Chondrocyte (in vitro differentiated cells): ENCODE measurements at regions not wholly inside any gene's neighbourhood (a gene's known extent, or its start where the extent isn't known, plus 50 kb on each side); places are given as distances from the start of the nearest gene placed in this dataset.
"Not testable (repeated sequence)": the region's sequence is repeated elsewhere in the genome, so short reads cannot be mapped to it uniquely, and the experiment has no call there.

ENCODE experiments used
- DNase-seq: peaks from one replicate; pipeline ENCODE4 v3.0.0; 2021; ENCODE audit warnings: mixed read lengths, low spot score
- H3K27ac Mint-ChIP-seq: one replicate; pipeline ENCODE4 v1.8.0; 2021; ENCODE audit warnings: mild to moderate bottlenecking, moderate library complexity, mixed read lengths; ENCODE audit not compliant: unreplicated experiment
- H3K27me3 Mint-ChIP-seq: 2 replicates; pipeline ENCODE4 v1.8.0; 2021; ENCODE audit warnings: low read depth, mixed read lengths
- H3K36me3 Mint-ChIP-seq: 2 replicates; pipeline ENCODE4 v1.8.0; 2021; ENCODE audit warnings: low read depth, mixed read lengths
- H3K4me1 Mint-ChIP-seq: 2 replicates; pipeline ENCODE4 v1.8.0; 2021; ENCODE audit warnings: low read depth, mild to moderate bottlenecking, mixed read lengths
- H3K4me3 Mint-ChIP-seq: one replicate; pipeline ENCODE4 v1.8.0; 2021; ENCODE audit warnings: mild to moderate bottlenecking, moderate library complexity, mixed read lengths; ENCODE audit not compliant: unreplicated experiment
- H3K9me3 Mint-ChIP-seq: 2 replicates; pipeline ENCODE4 v1.8.0; 2021; ENCODE audit warnings: low read depth, mixed read lengths
- CTCF ChIP-seq: fragments of 200-600 bp; sonication (generic); IDR thresholded peaks from 2 replicates; pipeline ENCODE4 v1.5.0; 2021; ENCODE audit warnings: antibody characterized with exemption, mild to moderate bottlenecking, moderate library complexity

- Mint-ChIP-seq H3K27me3 (peaks cover 6% of the 10 kb centered on the region), H3K27ac (no peak overlapping the region), H3K36me3 (no peaks in the 10 kb centered on the region), H3K4me3 (no peak overlapping the region), H3K9me3 (no peaks in the 10 kb centered on the region), H3K4me1 (no peaks in the 10 kb centered on the region)
- no peak for DNase-seq
- no peak for TF ChIP-seq CTCF
These were observed 108.0 kb downstream of the ZNF330 start for GRCh38 chr4:141328560-141329173.

DNA sequence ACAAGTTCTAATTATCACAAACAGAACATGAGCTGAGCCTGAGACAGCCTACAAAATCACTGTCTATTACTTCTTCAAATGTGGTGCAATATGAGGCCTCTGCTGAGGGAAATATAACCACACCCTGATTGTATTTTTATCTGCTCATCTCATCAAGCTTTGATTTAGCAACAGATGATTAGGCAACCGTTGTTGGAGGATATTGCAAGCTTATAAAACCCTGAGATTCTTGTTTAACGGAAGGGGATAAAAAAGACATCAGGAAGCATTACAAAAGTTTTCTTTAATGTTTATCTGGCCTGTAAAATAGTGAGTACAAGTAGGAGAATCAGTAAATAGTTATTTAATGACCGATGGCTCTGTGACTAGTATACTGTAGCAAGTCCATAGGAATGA, 108.5 kb downstream of the ZNF330 start:
- no peak for TF ChIP-seq CTCF
- no peak for DNase-seq
- Mint-ChIP-seq H3K36me3 (no peaks in the 10 kb centered on the region), H3K4me3 (no peak overlapping the region), H3K27me3 (peaks cover 2% of the 10 kb centered on the region), H3K9me3 (no peaks in the 10 kb centered on the region), H3K27ac (no peak overlapping the region), H3K4me1 (no peaks in the 10 kb centered on the region)

GRCh38 chr4:141330616-141331015, 109.9 kb downstream of the ZNF330 start:
- H3K27me3 Mint-ChIP-seq, result peaks cover 2% of the 10 kb centered on the region
- DNase-seq, result no peak
- no peaks in the 10 kb centered on the region for H3K4me1 Mint-ChIP-seq
- no peaks in the 10 kb centered on the region for H3K36me3 Mint-ChIP-seq
- no peak overlapping the region for H3K4me3 Mint-ChIP-seq
- H3K9me3 Mint-ChIP-seq, result no peaks in the 10 kb centered on the region
- no peak for TF ChIP-seq CTCF
- no peak overlapping the region for H3K27ac Mint-ChIP-seq

GRCh38 chr4:141331534-141332358, 111.1 kb downstream of the ZNF330 start:
- Mint-ChIP-seq H3K27ac (no peak overlapping the region), H3K4me1 (no peaks in the 10 kb centered on the region), H3K27me3 (no peaks in the 10 kb centered on the region), H3K4me3 (no peak overlapping the region), H3K9me3 (no peaks in the 10 kb centered on the region), H3K36me3 (no peaks in the 10 kb centered on the region)
- DNase-seq, result no peak
- no peak for TF ChIP-seq CTCF

DNA sequence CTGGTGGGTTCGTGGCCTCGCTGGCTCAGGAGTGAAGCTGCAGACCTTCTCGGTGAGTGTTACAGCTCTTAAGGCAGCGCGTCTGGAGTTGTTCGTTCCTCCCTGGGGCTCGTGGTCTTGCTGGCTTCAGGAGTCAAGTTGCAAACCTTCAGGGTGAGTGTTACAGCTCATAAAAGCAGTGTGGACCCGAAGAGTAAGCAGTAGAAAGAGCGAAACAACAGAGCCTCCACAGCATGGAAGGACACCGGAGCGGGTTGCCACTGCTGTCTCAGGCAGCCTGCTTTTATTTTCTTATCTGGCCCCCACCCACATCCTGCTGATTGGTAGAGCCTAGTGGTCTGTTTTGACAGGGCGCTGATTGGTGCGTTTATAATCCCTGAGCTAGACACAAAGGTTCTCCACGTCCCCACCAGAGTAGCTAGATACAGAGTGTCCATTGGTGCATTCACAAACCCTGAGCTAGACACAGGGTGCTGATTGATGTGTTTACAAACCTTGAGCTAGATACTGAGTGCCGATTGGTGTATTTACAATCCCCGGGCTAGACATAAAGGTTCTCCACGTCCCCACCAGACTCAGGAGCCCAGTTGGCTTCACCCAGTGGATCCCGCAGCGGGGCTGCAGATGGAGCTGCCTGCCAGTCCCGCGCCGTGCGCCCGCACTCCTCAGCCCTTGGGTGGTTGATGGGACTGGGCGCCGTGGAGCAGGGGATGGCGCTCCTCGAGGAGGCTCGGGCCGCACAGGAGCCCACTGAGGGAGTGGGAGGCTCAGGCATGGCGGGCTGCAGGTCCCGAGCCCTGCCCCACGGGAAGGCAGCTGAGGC, 111.9 kb downstream of the ZNF330 start:
- not testable (repeated sequence) for H3K4me1 Mint-ChIP-seq, H3K9me3 Mint-ChIP-seq, H3K36me3 Mint-ChIP-seq, H3K27ac Mint-ChIP-seq, H3K4me3 Mint-ChIP-seq, DNase-seq, H3K27me3 Mint-ChIP-seq

DNA sequence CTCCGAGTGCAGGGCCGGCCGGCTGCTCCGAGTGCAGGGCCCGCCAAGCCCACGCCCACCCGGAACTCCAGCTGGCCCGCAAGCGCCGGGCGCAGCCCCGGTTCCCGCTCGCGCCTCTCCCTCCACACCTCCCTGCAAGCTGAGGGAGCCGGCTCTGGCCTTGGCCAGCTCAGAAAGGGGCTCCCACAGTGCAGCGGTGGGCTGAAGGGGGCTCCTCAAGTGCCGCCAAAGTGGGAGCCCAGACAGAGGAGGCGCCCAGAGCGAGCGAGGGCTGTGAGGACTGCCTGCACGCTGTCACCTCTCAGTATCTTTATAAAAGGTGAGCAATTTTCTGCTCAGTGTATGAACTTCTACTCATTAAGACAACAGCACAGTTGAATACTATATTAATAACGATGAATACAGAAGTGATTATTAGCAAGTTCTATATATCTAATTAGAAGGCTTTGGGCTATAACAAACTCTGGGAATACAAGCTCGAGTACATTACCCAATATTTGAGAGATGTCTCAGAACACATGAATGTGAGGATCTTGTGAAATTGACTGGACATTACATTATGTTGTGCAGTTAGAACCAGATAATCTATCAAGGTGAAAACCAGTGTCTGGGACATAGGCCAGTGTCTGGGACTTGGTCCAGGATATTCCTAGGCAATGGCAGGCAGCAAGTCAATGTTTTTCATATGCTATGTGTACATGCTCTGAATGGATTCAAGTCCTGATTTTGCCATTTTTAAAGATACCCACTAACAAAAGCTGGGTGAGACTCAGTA, 112.9 kb downstream of the ZNF330 start:
- not testable (repeated sequence) for H3K36me3 Mint-ChIP-seq, H3K27me3 Mint-ChIP-seq, DNase-seq, H3K4me1 Mint-ChIP-seq, H3K27ac Mint-ChIP-seq, H3K9me3 Mint-ChIP-seq
- H3K4me3 Mint-ChIP-seq, result peak overlapping the region; percentile 47
